HCT116 (cell line): ENCODE measurements at regions not wholly inside any gene's neighbourhood (a gene's known extent, or its start where the extent isn't known, plus 50 kb on each side); places are given as distances from the start of the nearest gene placed in this dataset.

Experiments
- ATAC-seq: fragments of 200-7000 bp; cut with Tn5 transposase; 2 replicates; pipeline ENCODE4 v1.9.1; 2020; ENCODE audit warnings: mild to moderate bottlenecking, moderate library complexity
- BruUV-seq: library from RNA; stranded (reverse); fragments of 400-500 nt; replicated peaks from 2 replicates; lab custom pipeline; 2021; lab: Mats Ljungman, UMichigan
- CTCF ChIA-PET: fragments of 300-600 bp; sonication (Branson Sonifier 250); formaldehyde crosslinking; loops from one replicate; lab custom pipeline; 2021; ENCODE audit warnings: antibody characterized with exemption; lab: Charles Lee
- POLR2A ChIA-PET: fragments of 300-600, 350-600 bp; sonication (Branson Sonifier 250); formaldehyde crosslinking; loops from one replicate; lab custom pipeline; 2021; ENCODE audit warnings: antibody characterized with exemption; lab: Charles Lee
- RAD21 ChIA-PET, 2 experiments: fragments of 300-600 bp; sonication (Branson Sonifier 250); formaldehyde crosslinking; loops; one replicate each; lab custom pipeline; 2023; ENCODE audit warnings: low total read pairs in 2 of 2; ENCODE audit not compliant: uncharacterized antibody in 2 of 2, unreplicated experiment in 2 of 2, low non-redundant PET in 1 of 2; lab: Charles Lee
- DNase-seq: peaks from one replicate; pipeline ENCODE4 v3.0.0-alpha.2; 2010; ENCODE audit warnings: low read depth, low spot score
- H2AFZ ChIP-seq: fragments of 200-600 bp; shearing (Covaris generic), sonication (generic); 2 replicates; pipeline ENCODE4 v1.6.1; 2017; ENCODE audit warnings: low read depth, mixed run types, mixed read lengths, antibody characterized with exemption, low read length; ENCODE audit not compliant: poor library complexity, severe bottlenecking
- H3K27ac ChIP-seq: 2 replicates; pipeline ENCODE4 v1.5.1; 2012; ENCODE audit warnings: low read depth, low read length
- H3K27me3 ChIP-seq: fragments of 200-600 bp; sonication (generic); 2 replicates; pipeline ENCODE4 v1.6.1; 2016; ENCODE audit warnings: mixed run types, low read length, mixed read lengths; ENCODE audit not compliant: insufficient read depth
- H3K36me3 ChIP-seq, 2 experiments: fragments of 200-500 bp in 1 of 2; fragments of 200-600 bp in 1 of 2; sonication (Bioruptor generic) in 1 of 2; sonication (generic) in 1 of 2; 2 replicates each; pipeline versions ENCODE4 v1.5.1 to v1.6.1; 2014 to 2016; ENCODE audit warnings: low read length in 2 of 2, inconsistent platforms in 1 of 2, mixed read lengths in 1 of 2, mixed run types in 1 of 2; ENCODE audit not compliant: insufficient read depth in 2 of 2, control insufficient read depth in 1 of 2
- H3K4me1 ChIP-seq, 2 experiments: fragments of 200-600 bp in 1 of 2; sonication (generic) in 1 of 2; 2 replicates each; pipeline versions ENCODE4 v1.5.1 to v1.6.1; 2012 to 2017; ENCODE audit warnings: low read length in 2 of 2, inconsistent platforms in 1 of 2, mild to moderate bottlenecking in 1 of 2, mixed read lengths in 1 of 2, mixed run types in 1 of 2, moderate library complexity in 1 of 2; ENCODE audit not compliant: insufficient read depth in 2 of 2, control insufficient read depth in 1 of 2
- H3K4me2 ChIP-seq: fragments of 200-600 bp; sonication (generic); 2 replicates; pipeline ENCODE4 v1.6.1; 2017; ENCODE audit warnings: mixed run types, low read length, mixed read lengths
- H3K4me3 ChIP-seq, 2 experiments: fragments of 200-600 bp in 1 of 2; sonication (generic) in 1 of 2; replicated peaks in 1 of 2; 2 replicates each; pipeline ENCODE4 v1.5.1; 2011 to 2016; ENCODE audit warnings: low read length in 2 of 2, control low read depth in 1 of 2, low read depth in 1 of 2, mild to moderate bottlenecking in 1 of 2, mixed read lengths in 1 of 2, mixed run types in 1 of 2
- H3K79me2 ChIP-seq: fragments of 200-600 bp; sonication (generic); 2 replicates; pipeline ENCODE4 v1.6.1; 2017; ENCODE audit warnings: mild to moderate bottlenecking, mixed run types, low read length, moderate library complexity, mixed read lengths; ENCODE audit not compliant: insufficient read depth
- H3K9ac ChIP-seq: fragments of 200-600 bp; sonication (generic); 2 replicates; pipeline ENCODE4 v1.6.1; 2016; ENCODE audit warnings: low read length, mixed read lengths
- H3K9me2 ChIP-seq: fragments of 200-600 bp; sonication (generic), shearing (Covaris generic); 2 replicates; pipeline ENCODE4 v1.6.1; 2017; ENCODE audit warnings: mixed run types, mild to moderate bottlenecking, moderate library complexity; ENCODE audit not compliant: insufficient read depth
- H3K9me3 ChIP-seq, 2 experiments: fragments of 200-500 bp in 1 of 2; fragments of 200-600 bp in 1 of 2; sonication (Bioruptor generic) in 1 of 2; sonication (generic) in 1 of 2; 2 replicates each; pipeline ENCODE4 v1.6.1; 2014 to 2017; ENCODE audit warnings: low read length in 2 of 2, mixed read lengths in 2 of 2, inconsistent platforms in 1 of 2, low read depth in 1 of 2, mild to moderate bottlenecking in 1 of 2, mixed run types in 1 of 2, moderate library complexity in 1 of 2; ENCODE audit not compliant: control insufficient read depth in 1 of 2, insufficient read depth in 1 of 2
- H4K20me1 ChIP-seq: fragments of 200-600 bp; sonication (generic), shearing (Covaris generic); 2 replicates; pipeline ENCODE4 v1.6.1; 2017; ENCODE audit warnings: mixed run types, mild to moderate bottlenecking, moderate library complexity; ENCODE audit not compliant: insufficient read depth
- CTCF ChIP-seq, 3 experiments: fragments of 200-600 bp in 1 of 3; sonication (generic) in 1 of 3; IDR thresholded peaks in 2 of 3; conservative IDR thresholded peaks in 1 of 3; 2 replicates each; pipeline ENCODE4 v1.5.1; 2012 to 2017; ENCODE audit warnings: low read depth in 2 of 3, low read length in 2 of 3, antibody characterized with exemption in 1 of 3, borderline replicate concordance in 1 of 3, control low read depth in 1 of 3, mild to moderate bottlenecking in 1 of 3, mixed read lengths in 1 of 3, mixed run types in 1 of 3, moderate library complexity in 1 of 3; ENCODE audit not compliant: insufficient read depth in 1 of 3
- EGR1 ChIP-seq: IDR thresholded peaks from 2 replicates; pipeline ENCODE4 v1.6.1; 2012; ENCODE audit warnings: low read depth
- ELF1 ChIP-seq: IDR thresholded peaks from 2 replicates; pipeline ENCODE4 v1.6.1; 2012; ENCODE audit warnings: low read depth, borderline replicate concordance
- EZH2 ChIP-seq: fragments of 200-600 bp; sonication (generic); IDR thresholded peaks from 2 replicates; pipeline ENCODE4 v1.6.1; 2017; ENCODE audit warnings: antibody characterized with exemption, mixed run types
- EZH2phosphoT487 ChIP-seq: fragments of 200-600 bp; IDR thresholded peaks from 2 replicates; pipeline ENCODE4 v1.6.1; 2018; ENCODE audit warnings: antibody characterized with exemption, borderline replicate concordance
- JUND ChIP-seq: IDR thresholded peaks from 2 replicates; pipeline ENCODE4 v1.6.1; 2012
- MAX ChIP-seq: IDR thresholded peaks from 2 replicates; pipeline ENCODE4 v1.6.1; 2012
- POLR2AphosphoS5 ChIP-seq: IDR thresholded peaks from 2 replicates; pipeline ENCODE4 v1.6.1; 2011; ENCODE audit warnings: mild to moderate bottlenecking, low read depth, low read length, moderate library complexity
- RAD21 ChIP-seq: IDR thresholded peaks from 2 replicates; pipeline ENCODE4 v1.6.1; 2012; ENCODE audit warnings: low read depth, mild to moderate bottlenecking
- SRF ChIP-seq: IDR thresholded peaks from 2 replicates; pipeline ENCODE4 v1.6.1; 2012; ENCODE audit warnings: low read depth
- TCF7L2 ChIP-seq: IDR thresholded peaks from 2 replicates; pipeline ENCODE4 v1.7.0; 2011; ENCODE audit warnings: borderline replicate concordance, inconsistent platforms; ENCODE audit not compliant: insufficient read depth, insufficient read length; ENCODE audit errors: extremely low read depth
- ZFX ChIP-seq: fragments of 450-650 bp; IDR thresholded peaks from 2 replicates; pipeline ENCODE4 v1.6.1; 2017
- intact Hi-C: fragments of 100-400 bp; cut with micrococcal nuclease; formaldehyde crosslinking; loops from 2 replicates; pipeline ENCODE4 v1.10.0; 2022

- Histone ChIP-seq H3K79me2 (no peaks in the 10 kb centered on the region), H3K4me1 (peaks cover 5 to 28% of the 10 kb centered on the region in 2 experiments; a peak in 3 of 4 replicates), H3K9me2 (no peaks in the 10 kb centered on the region), H3K9ac (no peak overlapping the region), H3K36me3 (no peaks in the 10 kb centered on the region), H2AFZ (no peak overlapping the region), H3K4me3 (no peak overlapping the region), H3K27ac (no peak overlapping the region), H4K20me1 (no peaks in the 10 kb centered on the region), H3K9me3 (no peaks in the 10 kb centered on the region), H3K4me2 (peak overlapping the region; percentile 40; the same call in 1 of the 2 replicates), H3K27me3 (no peaks in the 10 kb centered on the region)
- DNase-seq, result no peak
- POLR2A ChIA-PET, result no interaction called here
- RAD21 ChIA-PET, result no interaction called here
- CTCF ChIA-PET, result no interaction called here
- no peak for ATAC-seq
- TF ChIP-seq MAX (no peak), SRF (no peak), ELF1 (no peak), ZFX (no peak), JUND (no peak), CTCF (IDR thresholded peaks at IDR 0.05 in 2 of 3, conservative IDR thresholded peaks at IDR 0.05 in 1 of 3; ENCODE audit: borderline replicate concordance in 1 of 3, insufficient read depth in 1 of 3, low read depth in 2 of 3, low read length in 2 of 3) (no peak), EZH2 (no peak), EGR1 (no peak), TCF7L2 (no peak)
- no TSS peak for BruUV-seq
- intact Hi-C loops, result no loop called here
Measured at GRCh38 chr15:62607643-62608042, 434.9 kb upstream of the TPM1 start.

GRCh38 chr15:62608369-62608768 is 434.2 kb upstream of the TPM1 start:
- Histone ChIP-seq H3K9ac (no peak overlapping the region), H3K27ac (no peak overlapping the region), H3K4me3 (no peak overlapping the region), H3K9me2 (no peaks in the 10 kb centered on the region), H3K79me2 (no peaks in the 10 kb centered on the region), H3K27me3 (no peaks in the 10 kb centered on the region), H3K36me3 (no peaks in the 10 kb centered on the region), H4K20me1 (no peaks in the 10 kb centered on the region), H3K4me1 (peaks cover 5 to 28% of the 10 kb centered on the region in 2 experiments; a peak in 3 of 4 replicates), H3K4me2 (no peak overlapping the region), H3K9me3 (no peaks in the 10 kb centered on the region), H2AFZ (no peak overlapping the region)
- DNase-seq (no peak), ATAC-seq (no peak)
- TF ChIP-seq RAD21 (no peak), EZH2phosphoT487 (no peak), POLR2AphosphoS5 (no peak)
- intact Hi-C loops, result no loop called here
- POLR2A ChIA-PET, result no interaction called here
- RAD21 ChIA-PET, result no interaction called here
- no TSS peak for BruUV-seq
- CTCF ChIA-PET, result no interaction called here
